ENCODE measurements at regions not wholly inside any gene's neighbourhood (a gene's known extent, or its start where the extent isn't known, plus 50 kb on each side); places are given as distances from the start of the nearest gene placed in this dataset.

GRCh38 chr3:115361806-115362205 is 214.7 kb upstream of the ZBTB20 start:
- H3K4me3 ChIP-seq (ENCODE audit: low read depth, low read length) = no peak overlapping the region
- in situ Hi-C loops (cut with HindIII; ENCODE audit: low sequenced_read_pairs) = no loop called here
- DNase-seq (ENCODE audit: low read depth) = peak; percentile 6
- no peak for TF ChIP-seq CTCF (IDR thresholded peaks at IDR 0.05; ENCODE audit: low read depth, low read length, missing control alignments)

GRCh38 chr3:115363071-115363470 is 216.0 kb upstream of the ZBTB20 start:
- no peak overlapping the region for H3K4me3 ChIP-seq (ENCODE audit: low read depth, low read length)
- in situ Hi-C loops (cut with HindIII; ENCODE audit: low sequenced_read_pairs) = no loop called here
- no peak for DNase-seq (ENCODE audit: low read depth)
- no peak for TF ChIP-seq CTCF (IDR thresholded peaks at IDR 0.05; ENCODE audit: low read depth, low read length, missing control alignments)

- H3K4me3 ChIP-seq (ENCODE audit: low read depth, low read length) = no peak overlapping the region
- in situ Hi-C loops (cut with HindIII; ENCODE audit: low sequenced_read_pairs) = no loop called here
- no peak for TF ChIP-seq CTCF (IDR thresholded peaks at IDR 0.05; ENCODE audit: low read depth, low read length, missing control alignments)
- no peak for DNase-seq (ENCODE audit: low read depth)
These were observed 221.9 kb upstream of the ZBTB20 start for GRCh38 chr3:115369021-115369420.

GRCh38 chr3:115375362-115375761 is 228.3 kb upstream of the ZBTB20 start:
- no peak overlapping the region for H3K4me3 ChIP-seq (ENCODE audit: low read depth, low read length)
- no peak for DNase-seq (ENCODE audit: low read depth)
- in situ Hi-C loops (cut with HindIII; ENCODE audit: low sequenced_read_pairs) = no loop called here
- no peak for TF ChIP-seq CTCF (IDR thresholded peaks at IDR 0.05; ENCODE audit: low read depth, low read length, missing control alignments)

- no peak for TF ChIP-seq CTCF (IDR thresholded peaks at IDR 0.05; ENCODE audit: low read depth, low read length, missing control alignments)
- in situ Hi-C loops (cut with HindIII; ENCODE audit: low sequenced_read_pairs) = no loop called here
- DNase-seq (ENCODE audit: low read depth) = no peak
- H3K4me3 ChIP-seq (ENCODE audit: low read depth, low read length) = no peak overlapping the region
These were observed 233.9 kb upstream of the ZBTB20 start for GRCh38 chr3:115380883-115381572.

- DNase-seq (ENCODE audit: low read depth) = no peak
- H3K4me3 ChIP-seq (ENCODE audit: low read depth, low read length) = no peak overlapping the region
- TF ChIP-seq CTCF (IDR thresholded peaks at IDR 0.05; ENCODE audit: low read depth, low read length, missing control alignments) = no peak
- in situ Hi-C loops (cut with HindIII; ENCODE audit: low sequenced_read_pairs) = no loop called here
These were observed 234.5 kb upstream of the ZBTB20 start for GRCh38 chr3:115381573-115381912.
